ENCODE measurements at regions not wholly inside any gene's neighbourhood (a gene's known extent, or its start where the extent isn't known, plus 50 kb on each side); places are given as distances from the start of the nearest gene placed in this dataset.

GRCh38 chr22:22432479-22432878 is 76.1 kb downstream of the ZNF280B start:
- Mint-ChIP-seq H3K27ac (no peak overlapping the region), H3K4me3 (no peak overlapping the region), H3K4me1 (no peaks in the 10 kb centered on the region), H3K27me3 (ENCODE audit: insufficient read depth) (peaks cover 99% of the 10 kb centered on the region), H3K36me3 (ENCODE audit: low read depth) (no peaks in the 10 kb centered on the region), H3K9me3 (no peaks in the 10 kb centered on the region)
- H3K27me3 ChIP-seq (ENCODE audit: control insufficient read depth, insufficient read depth, low read length, poor library complexity, severe bottlenecking), result peaks cover 96% of the 10 kb centered on the region
- 83% methylated on average over 1 of the region's 1 CpG; no CpG with 5 or more reads in 1 of the 2 experiments for WGBS, 2 experiments (ENCODE audit: insufficient coverage in 1 of 2, insufficient read length in 1 of 2)
- H3K4me3 ChIP-seq (ENCODE audit: low read length), result no peak overlapping the region
- H3K9me3 ChIP-seq (ENCODE audit: control insufficient read depth, low read length), result no peaks in the 10 kb centered on the region
- TF ChIP-seq CTCF (conservative IDR thresholded peaks at IDR 0.05), result no peak
- no peaks in the 10 kb centered on the region for H3K36me3 ChIP-seq (ENCODE audit: control insufficient read depth, insufficient read depth, low read length)
- H3K9ac ChIP-seq (ENCODE audit: extremely low read depth, low read length, poor library complexity, severe bottlenecking), result no peak overlapping the region
- no peaks in the 10 kb centered on the region for H3K4me1 ChIP-seq (ENCODE audit: control insufficient read depth, insufficient read depth, low read length)
- H3K27ac ChIP-seq (ENCODE audit: low read depth, low read length), result no peak overlapping the region
- DNase-seq, result no peak

GRCh38 chr22:22432937-22433336 is 75.6 kb downstream of the ZNF280B start:
- Mint-ChIP-seq H3K4me1 (no peaks in the 10 kb centered on the region), H3K4me3 (no peak overlapping the region), H3K27me3 (ENCODE audit: insufficient read depth) (peaks cover 99% of the 10 kb centered on the region), H3K27ac (no peak overlapping the region), H3K36me3 (ENCODE audit: low read depth) (no peaks in the 10 kb centered on the region), H3K9me3 (no peaks in the 10 kb centered on the region)
- Histone ChIP-seq H3K27me3 (ENCODE audit: control insufficient read depth, insufficient read depth, low read length, poor library complexity, severe bottlenecking) (peaks cover 96% of the 10 kb centered on the region), H3K4me3 (ENCODE audit: low read length) (no peak overlapping the region), H3K9me3 (ENCODE audit: control insufficient read depth, low read length) (no peaks in the 10 kb centered on the region), H3K9ac (ENCODE audit: extremely low read depth, low read length, poor library complexity, severe bottlenecking) (no peak overlapping the region), H3K4me1 (ENCODE audit: control insufficient read depth, insufficient read depth, low read length) (no peaks in the 10 kb centered on the region), H3K36me3 (ENCODE audit: control insufficient read depth, insufficient read depth, low read length) (no peaks in the 10 kb centered on the region), H3K27ac (ENCODE audit: low read depth, low read length) (no peak overlapping the region)
- TF ChIP-seq CTCF (conservative IDR thresholded peaks at IDR 0.05), result no peak
- no peak for DNase-seq
- 67 to 100% methylated on average over 1 to 3 of the region's 3 CpGs for WGBS, 2 experiments (ENCODE audit: insufficient coverage in 1 of 2, insufficient read length in 1 of 2)

GRCh38 chr22:22433770-22434169 is 74.8 kb downstream of the ZNF280B start:
- Mint-ChIP-seq H3K27ac (no peak overlapping the region), H3K4me3 (no peak overlapping the region), H3K36me3 (ENCODE audit: low read depth) (no peaks in the 10 kb centered on the region), H3K4me1 (no peaks in the 10 kb centered on the region), H3K9me3 (no peaks in the 10 kb centered on the region), H3K27me3 (ENCODE audit: insufficient read depth) (peaks cover 99% of the 10 kb centered on the region)
- 84 to 91% methylated on average over 3 of the region's 4 CpGs for WGBS, 2 experiments (ENCODE audit: insufficient coverage in 1 of 2, insufficient read length in 1 of 2)
- Histone ChIP-seq H3K4me3 (ENCODE audit: low read length) (no peak overlapping the region), H3K9ac (ENCODE audit: extremely low read depth, low read length, poor library complexity, severe bottlenecking) (no peak overlapping the region), H3K27ac (ENCODE audit: low read depth, low read length) (no peak overlapping the region), H3K27me3 (ENCODE audit: control insufficient read depth, insufficient read depth, low read length, poor library complexity, severe bottlenecking) (peaks cover 95% of the 10 kb centered on the region), H3K36me3 (ENCODE audit: control insufficient read depth, insufficient read depth, low read length) (no peaks in the 10 kb centered on the region), H3K4me1 (ENCODE audit: control insufficient read depth, insufficient read depth, low read length) (no peaks in the 10 kb centered on the region), H3K9me3 (ENCODE audit: control insufficient read depth, low read length) (no peaks in the 10 kb centered on the region)
- TF ChIP-seq CTCF (conservative IDR thresholded peaks at IDR 0.05), result no peak
- no peak for DNase-seq

Measured in endodermal cell (in vitro differentiated cells).